Ishikawa (cell line): ENCODE measurements at regions not wholly inside any gene's neighbourhood (a gene's known extent, or its start where the extent isn't known, plus 50 kb on each side); places are given as distances from the start of the nearest gene placed in this dataset.

Experiments
- CEBPB ChIP-seq: IDR thresholded peaks from 2 replicates; pipeline ENCODE4 v1.6.1; 2012
- CREB1 ChIP-seq: IDR thresholded peaks from 2 replicates; pipeline ENCODE4 v1.6.1; 2012; ENCODE audit warnings: low read depth
- EGR1 ChIP-seq: IDR thresholded peaks from 2 replicates; pipeline ENCODE4 v1.6.1; 2012
- EP300 ChIP-seq: IDR thresholded peaks from 2 replicates; pipeline ENCODE4 v1.6.1; 2012; ENCODE audit warnings: borderline replicate concordance
- FOXM1 ChIP-seq: IDR thresholded peaks from 2 replicates; pipeline ENCODE4 v1.6.1; 2012; ENCODE audit warnings: low read depth, borderline replicate concordance
- MAX ChIP-seq: IDR thresholded peaks from 2 replicates; pipeline ENCODE4 v1.6.1; 2012
- NFIC ChIP-seq: IDR thresholded peaks from 2 replicates; pipeline ENCODE4 v1.6.1; 2012
- RAD21 ChIP-seq: IDR thresholded peaks from 2 replicates; pipeline ENCODE4 v1.6.1; 2012; ENCODE audit warnings: low read depth
- TAF1 ChIP-seq: IDR thresholded peaks from 2 replicates; pipeline ENCODE4 v1.6.1; 2012; ENCODE audit warnings: low read depth, mild to moderate bottlenecking
- TCF12 ChIP-seq: IDR thresholded peaks from 2 replicates; pipeline ENCODE4 v1.6.1; 2012; ENCODE audit warnings: low read depth
- TEAD4 ChIP-seq: IDR thresholded peaks from 2 replicates; pipeline ENCODE4 v1.6.1; 2012
- YY1 ChIP-seq: IDR thresholded peaks from 2 replicates; pipeline ENCODE4 v1.6.1; 2012; ENCODE audit warnings: low read depth
- ZBTB7A ChIP-seq: IDR thresholded peaks from 2 replicates; pipeline ENCODE4 v1.6.1; 2012; ENCODE audit warnings: low read depth
- TF ChIP-seq, protein P1 (sequence below): IDR thresholded peaks from 2 replicates; pipeline ENCODE4 v1.6.1; 2012
- TF ChIP-seq, protein P2 (sequence below): IDR thresholded peaks from 2 replicates; pipeline ENCODE4 v1.6.1; 2012; ENCODE audit warnings: low read depth, mild to moderate bottlenecking

GRCh38 chr11:134515081-134515960 lies 103.3 kb upstream of the B3GAT1 start:
- TF ChIP-seq CEBPB (no peak), TAF1 (no peak), FOXM1 (no peak), ZBTB7A (no peak), EP300 (no peak), TEAD4 (no peak), YY1 (no peak), EGR1 (no peak), MAX (no peak), NFIC (no peak), RAD21 (no peak), TCF12 (no peak)
- TF ChIP-seq, protein P1, sequence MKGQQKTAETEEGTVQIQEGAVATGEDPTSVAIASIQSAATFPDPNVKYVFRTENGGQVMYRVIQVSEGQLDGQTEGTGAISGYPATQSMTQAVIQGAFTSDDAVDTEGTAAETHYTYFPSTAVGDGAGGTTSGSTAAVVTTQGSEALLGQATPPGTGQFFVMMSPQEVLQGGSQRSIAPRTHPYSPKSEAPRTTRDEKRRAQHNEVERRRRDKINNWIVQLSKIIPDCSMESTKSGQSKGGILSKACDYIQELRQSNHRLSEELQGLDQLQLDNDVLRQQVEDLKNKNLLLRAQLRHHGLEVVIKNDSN, result no peak

DNA sequence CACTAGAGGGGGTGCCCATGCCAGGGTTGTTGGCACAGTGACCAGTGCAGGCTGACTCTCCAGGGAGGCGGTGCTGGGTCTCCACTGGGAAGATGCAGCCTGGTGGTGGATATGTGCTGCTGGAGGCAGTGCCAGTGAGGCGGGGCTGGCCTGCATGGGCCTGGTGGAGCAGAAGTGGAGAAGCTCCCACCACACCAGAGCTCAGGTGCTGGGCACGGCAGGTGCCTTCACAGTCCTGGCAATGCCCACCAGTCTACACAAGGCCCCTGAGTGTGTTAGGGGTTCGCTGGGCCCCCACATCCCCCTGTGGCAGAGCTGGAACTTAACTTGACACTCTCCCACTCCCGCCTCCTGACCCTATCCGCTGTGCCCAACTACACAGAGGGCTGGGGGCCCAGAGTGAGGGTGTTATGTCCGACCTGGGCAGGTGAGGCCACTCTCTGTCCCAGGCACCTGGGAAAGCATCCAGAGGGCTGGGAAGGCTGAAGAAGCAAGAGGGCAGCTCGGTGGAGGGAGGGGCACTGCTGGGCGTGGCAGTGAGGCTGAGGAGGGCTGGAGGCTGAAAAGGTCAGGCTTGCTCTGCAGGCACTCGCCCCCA lies 102.4 kb upstream of the B3GAT1 start:
- TF ChIP-seq, protein P2, sequence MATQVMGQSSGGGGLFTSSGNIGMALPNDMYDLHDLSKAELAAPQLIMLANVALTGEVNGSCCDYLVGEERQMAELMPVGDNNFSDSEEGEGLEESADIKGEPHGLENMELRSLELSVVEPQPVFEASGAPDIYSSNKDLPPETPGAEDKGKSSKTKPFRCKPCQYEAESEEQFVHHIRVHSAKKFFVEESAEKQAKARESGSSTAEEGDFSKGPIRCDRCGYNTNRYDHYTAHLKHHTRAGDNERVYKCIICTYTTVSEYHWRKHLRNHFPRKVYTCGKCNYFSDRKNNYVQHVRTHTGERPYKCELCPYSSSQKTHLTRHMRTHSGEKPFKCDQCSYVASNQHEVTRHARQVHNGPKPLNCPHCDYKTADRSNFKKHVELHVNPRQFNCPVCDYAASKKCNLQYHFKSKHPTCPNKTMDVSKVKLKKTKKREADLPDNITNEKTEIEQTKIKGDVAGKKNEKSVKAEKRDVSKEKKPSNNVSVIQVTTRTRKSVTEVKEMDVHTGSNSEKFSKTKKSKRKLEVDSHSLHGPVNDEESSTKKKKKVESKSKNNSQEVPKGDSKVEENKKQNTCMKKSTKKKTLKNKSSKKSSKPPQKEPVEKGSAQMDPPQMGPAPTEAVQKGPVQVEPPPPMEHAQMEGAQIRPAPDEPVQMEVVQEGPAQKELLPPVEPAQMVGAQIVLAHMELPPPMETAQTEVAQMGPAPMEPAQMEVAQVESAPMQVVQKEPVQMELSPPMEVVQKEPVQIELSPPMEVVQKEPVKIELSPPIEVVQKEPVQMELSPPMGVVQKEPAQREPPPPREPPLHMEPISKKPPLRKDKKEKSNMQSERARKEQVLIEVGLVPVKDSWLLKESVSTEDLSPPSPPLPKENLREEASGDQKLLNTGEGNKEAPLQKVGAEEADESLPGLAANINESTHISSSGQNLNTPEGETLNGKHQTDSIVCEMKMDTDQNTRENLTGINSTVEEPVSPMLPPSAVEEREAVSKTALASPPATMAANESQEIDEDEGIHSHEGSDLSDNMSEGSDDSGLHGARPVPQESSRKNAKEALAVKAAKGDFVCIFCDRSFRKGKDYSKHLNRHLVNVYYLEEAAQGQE, result no peak
- TF ChIP-seq CEBPB, result no peak
- no peak for TF ChIP-seq YY1
- TF ChIP-seq TAF1, result no peak
- TF ChIP-seq TCF12, result no peak
- TF ChIP-seq MAX, result no peak

DNA sequence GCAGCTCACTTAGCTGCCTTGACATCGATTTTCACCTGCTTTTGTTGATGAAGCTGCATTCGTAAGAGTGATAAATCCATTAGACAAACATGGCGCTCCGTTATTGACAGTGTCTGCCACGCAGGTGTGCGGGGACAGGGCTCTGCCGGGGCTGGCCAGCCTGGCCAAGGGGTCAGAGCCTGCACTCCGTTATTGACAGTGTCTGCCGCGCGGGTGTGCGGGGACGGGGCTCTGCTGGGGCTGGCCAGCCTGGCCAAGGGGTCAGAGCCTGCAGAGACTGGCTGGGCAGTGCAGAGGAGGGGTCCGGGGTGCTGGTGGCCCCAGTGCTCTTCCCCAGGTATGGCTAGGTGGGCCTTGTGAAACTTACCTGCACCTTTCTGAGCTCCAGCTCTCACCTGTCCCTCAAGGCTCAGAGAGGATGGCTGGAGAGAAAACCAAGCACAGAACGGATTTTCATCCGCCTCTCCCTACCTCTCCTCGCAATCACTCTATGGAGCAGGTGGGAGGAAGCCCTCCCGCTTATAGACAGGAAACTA lies 101.6 kb upstream of the B3GAT1 start:
- no peak for TF ChIP-seq YY1
- TF ChIP-seq CREB1, result no peak
- TF ChIP-seq EGR1, result no peak
- no peak for TF ChIP-seq TEAD4
- no peak for TF ChIP-seq ZBTB7A
- TF ChIP-seq, protein P1, result no peak
- TF ChIP-seq FOXM1, result no peak
- TF ChIP-seq NFIC, result no peak
- no peak for TF ChIP-seq CEBPB
- no peak for TF ChIP-seq TCF12
- no peak for TF ChIP-seq EP300
- no peak for TF ChIP-seq MAX
- TF ChIP-seq TAF1, result no peak

- TF ChIP-seq NFIC (no peak), EP300 (no peak), TCF12 (no peak), CEBPB (no peak), ZBTB7A (no peak)
- TF ChIP-seq, protein P2, result no peak
These were observed 100.8 kb upstream of the B3GAT1 start for GRCh38 chr11:134512571-134513538.
